ENCODE measurements at regions not wholly inside any gene's neighbourhood (a gene's known extent, or its start where the extent isn't known, plus 50 kb on each side); places are given as distances from the start of the nearest gene placed in this dataset.

DNA sequence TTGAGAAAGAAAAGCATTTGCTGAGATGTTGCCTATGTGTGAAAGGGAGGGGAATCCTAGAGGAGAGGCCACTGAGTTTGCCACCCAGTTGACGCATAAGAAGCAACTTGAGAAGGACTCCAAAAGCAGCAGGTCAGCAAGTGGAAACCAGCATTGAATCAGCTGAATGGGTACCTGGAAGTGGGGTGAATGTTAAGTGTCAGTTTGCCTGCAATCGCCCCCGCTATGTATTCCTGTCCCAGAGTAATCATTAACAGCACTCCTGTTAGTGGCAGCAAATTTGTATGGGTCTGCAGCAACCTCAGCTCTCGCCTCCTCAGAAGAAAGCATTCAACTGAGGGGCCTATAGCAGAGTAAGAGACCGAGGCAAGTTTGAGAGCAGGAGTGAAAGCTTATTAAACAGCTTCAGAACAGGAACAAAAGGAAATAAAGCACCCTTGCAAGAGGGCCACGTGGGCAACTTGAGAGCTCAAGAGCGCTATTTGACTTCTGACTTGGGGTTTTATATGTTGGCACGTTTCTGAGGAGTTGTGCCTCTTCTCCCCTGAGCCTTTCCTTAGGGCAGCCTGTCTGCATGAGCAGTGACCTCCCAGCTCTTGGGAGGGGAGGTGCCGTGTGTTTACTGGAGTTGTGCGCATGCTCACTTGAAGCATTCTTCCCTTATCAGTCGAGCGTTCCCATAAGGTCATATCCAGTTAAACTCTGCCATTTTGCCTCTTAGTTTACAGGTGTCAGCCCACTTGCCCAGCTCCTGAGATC lies 122.6 kb upstream of the PHACTR1 start:
- Histone ChIP-seq H3K27me3 (ENCODE audit: insufficient read depth, low read length) (no peaks in the 10 kb centered on the region), H3K9me3 (ENCODE audit: low read depth, low read length) (no peaks in the 10 kb centered on the region), H3K4me1 (ENCODE audit: insufficient read depth, low read length) (peaks cover 26% of the 10 kb centered on the region), H3K4me3 (ENCODE audit: low read length) (no peak overlapping the region)

DNA sequence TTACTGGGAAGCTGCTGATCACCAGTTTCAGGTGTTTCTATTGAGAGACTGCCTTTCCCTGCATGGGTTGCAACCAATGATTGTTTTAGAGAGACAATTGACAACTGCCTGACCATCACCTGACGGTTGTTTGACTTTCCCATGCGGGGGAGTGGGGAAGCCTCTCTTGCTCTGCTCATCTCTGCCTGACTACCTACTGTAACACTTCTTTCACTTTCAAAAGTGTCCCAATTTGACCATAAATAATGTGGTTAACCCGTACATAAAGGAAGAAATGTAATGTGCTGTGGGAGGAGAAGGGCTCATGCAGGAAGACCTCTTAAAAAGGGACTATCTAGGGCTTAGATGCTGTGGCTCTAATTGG lies 122.1 kb upstream of the PHACTR1 start:
- no peaks in the 10 kb centered on the region for H3K27me3 ChIP-seq (ENCODE audit: insufficient read depth, low read length)
- no peaks in the 10 kb centered on the region for H3K9me3 ChIP-seq (ENCODE audit: low read depth, low read length)
- H3K4me3 ChIP-seq (ENCODE audit: low read length): no peak overlapping the region
- H3K4me1 ChIP-seq (ENCODE audit: insufficient read depth, low read length): peaks cover 26% of the 10 kb centered on the region

DNA sequence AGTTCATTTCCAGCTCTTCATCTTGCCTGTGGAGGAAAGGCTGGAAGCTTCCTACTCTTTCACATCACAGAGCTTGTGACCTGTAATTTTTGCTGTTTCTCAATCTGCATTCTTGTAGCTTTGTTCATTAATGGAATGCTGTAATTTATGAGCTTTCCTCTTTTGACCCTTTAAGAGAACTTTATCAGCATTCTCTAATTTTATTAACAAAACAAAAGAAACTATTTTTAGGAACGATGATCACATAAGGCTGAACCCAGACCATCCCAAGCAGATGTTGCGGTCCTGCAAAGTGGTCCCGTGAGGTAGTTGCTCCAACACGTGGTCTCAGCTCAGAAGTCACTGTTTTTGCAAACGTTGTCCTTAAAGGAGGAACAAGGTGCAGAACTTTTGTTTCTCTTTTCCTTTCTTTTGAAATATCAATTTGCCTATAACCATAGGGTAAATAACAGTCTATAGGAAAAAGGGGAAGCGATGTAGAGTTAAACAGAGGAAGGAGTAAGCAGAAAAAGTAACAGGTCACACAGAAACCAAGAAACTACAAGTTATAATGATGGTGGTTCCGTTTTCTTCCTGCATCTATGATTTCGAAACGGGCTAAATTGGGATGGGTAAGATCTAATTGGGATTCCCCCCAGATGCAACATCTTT lies 121.3 kb upstream of the PHACTR1 start:
- Histone ChIP-seq H3K27me3 (ENCODE audit: insufficient read depth, low read length) (no peaks in the 10 kb centered on the region), H3K4me1 (ENCODE audit: insufficient read depth, low read length) (peaks cover 26% of the 10 kb centered on the region), H3K9me3 (ENCODE audit: low read depth, low read length) (no peaks in the 10 kb centered on the region), H3K4me3 (ENCODE audit: low read length) (no peak overlapping the region)

DNA sequence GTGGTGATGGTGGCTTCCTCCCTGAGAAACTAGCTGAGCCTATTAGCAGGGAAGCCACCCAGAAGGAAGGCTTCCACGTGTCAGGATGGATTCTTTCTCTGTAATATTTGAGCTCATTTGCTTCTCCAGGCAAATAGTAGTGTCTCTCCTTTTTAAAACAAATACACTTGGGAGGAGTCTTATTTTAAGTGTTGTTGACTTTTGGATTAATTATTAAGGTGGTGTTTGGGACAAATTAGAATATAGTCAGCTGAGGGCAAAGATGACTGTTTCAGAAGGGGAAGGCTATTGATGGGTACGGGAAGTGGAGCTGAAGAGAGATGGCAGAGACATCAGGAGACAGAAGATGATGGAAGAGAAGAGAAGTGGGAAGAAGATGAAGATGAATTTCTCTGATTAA lies 119.8 kb upstream of the PHACTR1 start:
- peaks cover 26% of the 10 kb centered on the region for H3K4me1 ChIP-seq (ENCODE audit: insufficient read depth, low read length)
- no peak overlapping the region for H3K4me3 ChIP-seq (ENCODE audit: low read length)
- no peaks in the 10 kb centered on the region for H3K27me3 ChIP-seq (ENCODE audit: insufficient read depth, low read length)
- H3K9me3 ChIP-seq (ENCODE audit: low read depth, low read length): no peaks in the 10 kb centered on the region

DNA sequence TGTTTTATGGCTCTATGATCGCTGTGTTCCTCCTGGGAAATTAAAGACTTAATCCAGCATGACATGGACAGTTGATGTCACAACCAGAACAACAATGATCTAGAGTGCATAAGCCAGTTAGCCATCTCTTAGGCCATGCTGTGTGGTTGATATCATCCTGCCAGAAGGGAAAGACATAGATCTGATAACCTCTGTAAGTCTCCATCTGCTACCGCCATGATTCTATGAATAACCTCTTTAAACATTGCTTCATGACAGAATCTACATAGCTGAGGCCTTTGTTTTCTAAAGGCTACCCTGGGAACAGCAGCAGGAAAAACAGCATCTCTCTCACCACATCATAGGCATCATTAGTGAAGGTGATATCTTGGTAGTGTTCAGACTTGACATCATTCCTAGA lies 117.6 kb upstream of the PHACTR1 start:
- Histone ChIP-seq H3K27me3 (ENCODE audit: insufficient read depth, low read length) (no peaks in the 10 kb centered on the region), H3K9me3 (ENCODE audit: low read depth, low read length) (no peaks in the 10 kb centered on the region), H3K4me1 (ENCODE audit: insufficient read depth, low read length) (peaks cover 22% of the 10 kb centered on the region), H3K4me3 (ENCODE audit: low read length) (no peak overlapping the region)

DNA sequence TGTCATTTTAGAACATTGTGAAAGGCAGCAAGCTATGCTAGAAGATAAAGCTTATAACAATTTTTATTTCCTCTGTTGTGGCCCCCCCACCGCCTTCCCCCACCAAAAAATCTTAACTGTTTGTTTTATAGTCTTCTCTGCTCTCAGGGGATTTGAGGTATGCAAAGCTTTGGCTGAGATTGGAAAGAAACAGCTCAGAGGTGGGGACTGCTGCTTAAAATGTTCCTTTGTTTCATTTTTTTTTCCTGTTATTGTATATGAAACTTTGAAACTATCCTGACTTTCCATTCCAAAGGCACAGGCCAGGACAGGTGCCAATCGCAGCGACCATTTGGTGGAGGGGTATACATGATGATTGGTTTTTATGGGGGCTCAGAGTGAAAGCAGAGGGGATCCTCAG lies 114.7 kb upstream of the PHACTR1 start:
- Histone ChIP-seq H3K4me3 (ENCODE audit: low read length) (no peak overlapping the region), H3K9me3 (ENCODE audit: low read depth, low read length) (no peaks in the 10 kb centered on the region), H3K4me1 (ENCODE audit: insufficient read depth, low read length) (peaks cover 3% of the 10 kb centered on the region), H3K27me3 (ENCODE audit: insufficient read depth, low read length) (no peaks in the 10 kb centered on the region)

DNA sequence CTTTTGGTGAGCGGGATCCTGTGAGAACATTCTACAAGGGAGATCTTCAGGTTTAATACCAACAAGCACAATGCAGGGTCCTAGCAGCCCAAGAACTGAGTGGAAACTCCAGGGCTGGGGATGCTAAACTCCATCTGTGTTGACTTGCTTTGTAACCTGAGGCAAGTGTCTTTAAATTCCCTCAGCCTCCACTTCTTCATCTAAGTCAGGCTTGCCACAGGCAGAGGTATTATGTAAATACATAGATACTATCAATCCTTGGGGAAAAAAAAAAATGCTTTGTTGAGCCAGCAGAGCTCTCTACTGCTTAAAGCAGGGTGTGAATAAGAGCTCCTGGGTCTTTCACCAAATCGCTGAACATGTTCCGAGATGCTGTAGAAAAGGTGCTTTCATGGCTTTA lies 114.2 kb upstream of the PHACTR1 start:
- H3K4me1 ChIP-seq (ENCODE audit: insufficient read depth, low read length): peaks cover 3% of the 10 kb centered on the region
- H3K9me3 ChIP-seq (ENCODE audit: low read depth, low read length): no peaks in the 10 kb centered on the region
- H3K27me3 ChIP-seq (ENCODE audit: insufficient read depth, low read length): no peaks in the 10 kb centered on the region
- H3K4me3 ChIP-seq (ENCODE audit: low read length): no peak overlapping the region

DNA sequence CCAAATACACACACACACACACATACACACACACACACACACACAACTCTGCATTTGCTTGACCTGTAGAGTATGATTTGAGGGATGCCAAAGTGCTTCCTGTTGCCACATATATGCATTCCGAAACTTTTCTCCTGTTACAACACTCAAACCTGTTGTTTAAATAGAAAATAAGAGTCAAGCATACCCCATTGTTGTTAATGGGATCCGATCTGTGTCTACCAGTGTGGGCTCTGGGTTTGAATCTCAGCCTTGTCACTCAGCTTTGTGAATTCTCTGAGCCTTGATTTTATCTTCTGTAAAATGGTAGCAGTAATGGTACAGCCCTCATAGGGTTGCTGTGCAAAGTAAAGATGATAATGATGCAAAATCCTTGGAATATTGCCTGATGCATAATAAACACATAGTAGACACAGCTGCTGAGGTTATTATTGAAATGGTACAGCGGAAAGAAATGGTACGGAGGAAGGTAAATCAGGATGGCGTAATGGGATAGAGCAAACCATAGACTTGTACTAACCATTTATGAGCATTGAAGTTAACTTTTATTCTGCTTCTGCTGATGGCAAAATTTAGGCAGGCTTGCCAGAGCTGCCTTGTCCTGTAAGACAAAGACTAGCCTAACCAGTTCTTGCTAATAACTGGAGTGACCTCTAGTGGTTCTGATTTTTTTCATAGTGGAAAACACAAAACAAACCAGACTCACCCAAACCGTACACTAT lies 113.5 kb upstream of the PHACTR1 start:
- H3K4me3 ChIP-seq (ENCODE audit: low read length): no peak overlapping the region
- H3K4me1 ChIP-seq (ENCODE audit: insufficient read depth, low read length): peaks cover 8% of the 10 kb centered on the region
- H3K27me3 ChIP-seq (ENCODE audit: insufficient read depth, low read length): no peaks in the 10 kb centered on the region
- H3K9me3 ChIP-seq (ENCODE audit: low read depth, low read length): no peaks in the 10 kb centered on the region

DNA sequence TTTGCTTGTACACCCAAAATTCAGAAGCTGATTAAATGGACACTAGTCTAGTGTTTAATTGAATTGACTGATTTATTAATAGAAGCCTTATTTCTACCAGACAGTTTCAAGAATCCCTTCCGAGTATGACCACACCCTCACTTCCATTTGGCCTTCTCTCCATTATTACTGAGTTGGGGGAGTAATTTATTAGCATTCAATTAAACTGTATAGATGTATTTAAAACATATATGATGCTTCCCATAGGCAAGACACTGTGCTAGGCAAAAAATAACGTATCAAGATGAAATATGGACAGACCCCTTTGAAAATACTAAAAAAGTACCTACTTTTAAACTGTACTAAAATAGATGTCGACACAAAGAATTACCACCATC lies 112.9 kb upstream of the PHACTR1 start:
- H3K27me3 ChIP-seq (ENCODE audit: insufficient read depth, low read length): no peaks in the 10 kb centered on the region
- H3K9me3 ChIP-seq (ENCODE audit: low read depth, low read length): no peaks in the 10 kb centered on the region
- H3K4me1 ChIP-seq (ENCODE audit: insufficient read depth, low read length): peaks cover 13% of the 10 kb centered on the region
- no peak overlapping the region for H3K4me3 ChIP-seq (ENCODE audit: low read length)

DNA sequence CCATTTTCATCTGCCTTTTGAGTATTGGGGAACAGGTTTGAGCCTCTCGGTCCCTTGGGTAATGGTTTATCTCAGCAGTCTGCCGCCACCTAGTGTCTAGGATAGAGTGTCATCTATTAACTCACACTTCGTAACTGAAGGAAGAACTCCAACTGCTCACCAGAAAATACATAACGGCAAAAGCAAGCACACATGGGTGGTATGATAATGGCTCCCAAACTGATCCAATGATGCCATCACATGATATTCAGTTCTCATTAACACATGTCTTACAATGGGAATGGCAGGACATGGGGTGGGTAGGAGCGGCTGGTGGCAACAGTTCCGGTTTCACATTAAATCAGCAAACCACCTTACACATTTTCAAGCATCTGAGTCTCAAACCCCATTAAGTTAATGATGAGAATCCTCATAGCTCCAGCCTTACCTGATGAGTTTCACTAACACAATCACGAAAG lies 110.7 kb upstream of the PHACTR1 start:
- Histone ChIP-seq H3K9me3 (ENCODE audit: low read depth, low read length) (no peaks in the 10 kb centered on the region), H3K4me3 (ENCODE audit: low read length) (no peak overlapping the region), H3K27me3 (ENCODE audit: insufficient read depth, low read length) (no peaks in the 10 kb centered on the region), H3K4me1 (ENCODE audit: insufficient read depth, low read length) (peaks cover 17% of the 10 kb centered on the region)

DNA sequence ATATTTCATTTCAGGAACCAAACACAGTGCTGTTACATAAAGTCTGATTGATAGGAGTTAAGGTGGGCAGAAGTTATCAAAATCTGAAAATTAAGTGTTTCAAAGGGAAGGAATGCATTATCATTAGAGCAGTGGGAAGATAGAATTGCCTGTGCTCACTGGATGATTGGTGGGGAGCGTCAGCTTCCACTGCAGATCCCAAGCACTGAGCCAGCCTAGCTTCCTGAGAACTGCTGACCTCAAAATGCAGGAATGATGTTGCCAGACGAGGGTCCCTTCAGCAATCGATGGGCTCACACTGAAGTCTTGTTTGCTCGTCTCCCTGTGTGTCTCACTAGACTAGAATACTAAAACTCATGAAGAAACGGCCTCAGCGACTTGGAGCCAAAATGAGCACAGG lies 110.0 kb upstream of the PHACTR1 start:
- no peaks in the 10 kb centered on the region for H3K9me3 ChIP-seq (ENCODE audit: low read depth, low read length)
- H3K4me1 ChIP-seq (ENCODE audit: insufficient read depth, low read length): peaks cover 17% of the 10 kb centered on the region
- no peak overlapping the region for H3K4me3 ChIP-seq (ENCODE audit: low read length)
- no peaks in the 10 kb centered on the region for H3K27me3 ChIP-seq (ENCODE audit: insufficient read depth, low read length)

DNA sequence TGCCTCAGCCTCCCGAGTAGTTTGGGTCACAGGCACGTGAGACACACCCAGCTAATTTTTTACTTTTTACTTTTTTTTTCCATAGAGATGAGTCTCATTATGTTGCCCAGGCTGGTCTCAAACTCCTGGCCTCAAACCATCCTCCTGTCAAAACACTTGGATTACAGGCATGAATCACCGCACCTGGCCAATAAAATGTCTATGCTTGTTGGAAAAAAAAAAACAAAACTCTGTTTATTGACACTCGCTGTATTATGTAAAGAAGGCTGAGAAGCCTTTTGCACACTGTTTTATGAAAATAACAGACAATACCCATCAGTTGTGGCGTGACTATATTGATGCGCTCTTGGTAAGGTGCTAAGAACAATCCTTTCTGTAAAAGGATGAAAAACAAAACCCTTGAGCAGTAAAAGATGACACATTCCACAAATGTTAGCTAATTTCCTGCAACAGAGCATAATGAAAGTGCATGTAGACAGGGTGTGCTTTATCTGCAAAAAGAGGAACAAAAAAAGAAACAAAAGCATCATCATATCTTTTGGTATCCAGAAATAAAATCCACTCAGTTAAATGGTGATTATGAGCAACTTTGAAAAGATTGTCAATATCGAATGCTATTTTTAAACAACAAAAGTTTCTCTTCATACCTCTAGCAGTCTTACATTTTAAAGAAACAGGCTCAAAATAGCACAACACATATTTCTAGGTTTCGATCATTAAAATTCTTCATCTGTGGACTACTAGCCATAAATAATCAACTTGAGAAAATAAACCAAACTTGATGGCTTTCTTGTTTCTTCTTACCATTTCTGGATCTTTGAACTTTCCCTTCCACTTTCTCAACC lies 108.3 kb upstream of the PHACTR1 start:
- H3K4me1 ChIP-seq (ENCODE audit: insufficient read depth, low read length): peaks cover 17% of the 10 kb centered on the region
- H3K4me3 ChIP-seq (ENCODE audit: low read length): no peak overlapping the region
- H3K9me3 ChIP-seq (ENCODE audit: low read depth, low read length): no peaks in the 10 kb centered on the region
- H3K27me3 ChIP-seq (ENCODE audit: insufficient read depth, low read length): peaks cover 5% of the 10 kb centered on the region

DNA sequence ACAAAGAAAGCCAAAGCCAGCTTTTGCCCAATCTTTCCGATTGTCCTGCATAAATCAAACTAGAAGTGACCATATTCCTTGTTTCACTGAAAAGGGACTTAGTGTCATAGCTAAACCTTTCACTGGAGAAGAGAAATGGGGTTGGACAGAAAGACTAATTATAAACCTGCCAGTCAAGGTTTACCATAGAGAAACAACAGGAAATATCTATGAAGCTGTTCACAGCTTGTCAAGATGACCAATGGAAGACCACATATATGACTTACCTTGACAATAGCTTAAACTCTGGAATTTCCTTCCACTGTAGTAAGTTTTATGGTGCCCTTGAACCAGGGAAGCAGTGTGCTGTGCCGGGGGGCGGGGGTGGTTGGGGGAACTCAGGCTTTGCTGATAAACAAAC lies 107.7 kb upstream of the PHACTR1 start:
- Histone ChIP-seq H3K4me1 (ENCODE audit: insufficient read depth, low read length) (peaks cover 17% of the 10 kb centered on the region), H3K9me3 (ENCODE audit: low read depth, low read length) (no peaks in the 10 kb centered on the region), H3K4me3 (ENCODE audit: low read length) (no peak overlapping the region), H3K27me3 (ENCODE audit: insufficient read depth, low read length) (peaks cover 5% of the 10 kb centered on the region)

DNA sequence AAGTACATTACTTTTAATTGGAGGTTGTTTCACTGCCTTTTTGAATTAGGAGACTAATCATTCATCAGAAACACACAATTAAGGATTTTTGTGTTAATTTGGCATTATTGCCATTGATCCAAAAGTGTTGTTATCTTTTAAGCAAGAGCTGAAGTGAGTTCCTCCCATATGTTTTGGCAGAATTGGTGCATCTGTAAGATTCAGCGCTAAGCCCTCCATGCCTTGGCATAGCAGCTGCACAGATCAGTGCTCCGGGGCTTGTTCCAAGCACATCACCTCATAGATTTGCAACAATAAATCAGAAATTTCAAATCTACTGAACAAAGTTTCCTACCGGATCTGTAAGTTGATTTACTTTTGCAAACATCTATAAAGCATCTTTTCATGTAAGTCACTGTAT lies 106.8 kb upstream of the PHACTR1 start:
- peaks cover 5% of the 10 kb centered on the region for H3K27me3 ChIP-seq (ENCODE audit: insufficient read depth, low read length)
- H3K4me3 ChIP-seq (ENCODE audit: low read length): no peak overlapping the region
- H3K4me1 ChIP-seq (ENCODE audit: insufficient read depth, low read length): peaks cover 17% of the 10 kb centered on the region

DNA sequence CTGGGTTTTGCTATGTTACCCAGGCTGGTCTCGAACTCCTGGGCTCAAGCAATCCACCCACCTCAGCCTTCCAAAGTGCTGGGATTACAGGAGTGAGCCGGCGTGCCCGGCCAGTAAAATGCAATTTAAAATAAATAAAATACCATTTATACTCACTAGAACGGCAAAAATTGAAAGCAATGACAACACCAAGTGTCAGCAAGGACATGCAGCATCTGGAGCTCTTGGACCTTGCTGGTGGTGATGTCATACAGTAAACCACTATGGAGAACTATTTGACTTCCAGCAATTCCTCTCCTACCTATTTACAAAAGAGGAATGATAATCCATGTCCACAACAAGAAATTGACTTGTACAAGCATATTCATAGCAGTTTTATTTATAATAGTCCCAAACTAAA lies 105.7 kb upstream of the PHACTR1 start:
- Histone ChIP-seq H3K4me3 (ENCODE audit: low read length) (no peak overlapping the region), H3K4me1 (ENCODE audit: insufficient read depth, low read length) (peaks cover 17% of the 10 kb centered on the region), H3K27me3 (ENCODE audit: insufficient read depth, low read length) (peaks cover 5% of the 10 kb centered on the region), H3K9me3 (ENCODE audit: low read depth, low read length) (no peaks in the 10 kb centered on the region)

More for the DNA sequence above, 106.8 kb upstream of the PHACTR1 start:
- H3K9me3 ChIP-seq (ENCODE audit: low read depth, low read length): no peaks in the 10 kb centered on the region
